GM10266 (cell line): ENCODE measurements at regions not wholly inside any gene's neighbourhood (a gene's known extent, or its start where the extent isn't known, plus 50 kb on each side); places are given as distances from the start of the nearest gene placed in this dataset.
"Not testable (repeated sequence)": the region's sequence is repeated elsewhere in the genome, so short reads cannot be mapped to it uniquely, and the experiment has no call there.

Experiments used
- DNase-seq: peaks from one replicate; pipeline ENCODE4 v3.0.0; 2012; ENCODE audit errors: extremely low spot score
- CTCF ChIP-seq: IDR thresholded peaks from 2 replicates; pipeline ENCODE4 v1.5.1; 2012; ENCODE audit warnings: mild to moderate bottlenecking, low read depth; ENCODE audit not compliant: control insufficient read depth, insufficient read depth; ENCODE audit errors: missing control alignments

- DNase-seq: no peak
- TF ChIP-seq CTCF: no peak
Measured at GRCh38 chr3:75193797-75194196, 470.3 kb upstream of the FRG2C start.

GRCh38 chr3:75214332-75214731, 449.8 kb upstream of the FRG2C start:
- not testable (repeated sequence) for DNase-seq

- no peak for TF ChIP-seq CTCF
- DNase-seq: no peak
Measured at GRCh38 chr3:75218577-75218976, 445.6 kb upstream of the FRG2C start.

GRCh38 chr3:75220932-75221331, 443.2 kb upstream of the FRG2C start:
- DNase-seq: no peak
- no peak for TF ChIP-seq CTCF

GRCh38 chr3:75224412-75224811, 439.7 kb upstream of the FRG2C start:
- no peak for DNase-seq
- no peak for TF ChIP-seq CTCF

GRCh38 chr3:75232216-75232615, 431.9 kb upstream of the FRG2C start:
- no peak for DNase-seq

GRCh38 chr3:75235631-75236030, 428.5 kb upstream of the FRG2C start:
- no peak for TF ChIP-seq CTCF
- no peak for DNase-seq

More at GRCh38 chr3:75232216-75232615, 431.9 kb upstream of the FRG2C start:
- TF ChIP-seq CTCF: no peak

GRCh38 chr3:75237053-75237452, 427.1 kb upstream of the FRG2C start:
- DNase-seq: no peak
- TF ChIP-seq CTCF: no peak
